BLaER1 treated with 17β-estradiol and CSF1 and Interleukin-3, amounts not matched to agents 10 nM and 100 nM (cell line): ENCODE measurements at regions not wholly inside any gene's neighbourhood (a gene's known extent, or its start where the extent isn't known, plus 50 kb on each side); places are given as distances from the start of the nearest gene placed in this dataset.
"Not testable (repeated sequence)": the region's sequence is repeated elsewhere in the genome, so short reads cannot be mapped to it uniquely, and the experiment has no call there.

Experiments
- H3K27ac ChIP-seq, 11 experiments: shearing (Covaris generic); formaldehyde crosslinking; 2 replicates each; pipeline ENCODE4 v1.8.1; 2022
- H3K27me3 ChIP-seq, 11 experiments: shearing (Covaris generic); formaldehyde crosslinking; 2 replicates each; pipeline ENCODE4 v1.8.1; 2022
- H3K36me3 ChIP-seq, 11 experiments: shearing (Covaris generic); formaldehyde crosslinking; 2 replicates each; pipeline ENCODE4 v1.8.1; 2022
- H3K4me1 ChIP-seq, 10 experiments: shearing (Covaris generic); formaldehyde crosslinking; 2 replicates each; pipeline ENCODE4 v1.8.1; 2022
- H3K4me2 ChIP-seq, 11 experiments: shearing (Covaris generic); formaldehyde crosslinking; 2 replicates each; pipeline ENCODE4 v1.8.1; 2022
- H3K4me3 ChIP-seq, 10 experiments: shearing (Covaris generic); formaldehyde crosslinking; 2 replicates each; pipeline ENCODE4 v1.8.1; 2022
- H3K9ac ChIP-seq, 11 experiments: shearing (Covaris generic); formaldehyde crosslinking; 2 replicates each; pipeline ENCODE4 v1.8.1; 2022
- H3K9me3 ChIP-seq, 11 experiments: shearing (Covaris generic); formaldehyde crosslinking; replicated peaks in 1 of 11; 2 replicates each; pipeline ENCODE4 v1.8.1; 2022
- H4K20me1 ChIP-seq, 11 experiments: shearing (Covaris generic); formaldehyde crosslinking; 2 replicates each; pipeline ENCODE4 v1.8.1; 2022
- Cebpa-rat ChIP-seq, 11 experiments: shearing (Covaris generic); IDR thresholded peaks; 2 replicates each; pipeline ENCODE4 v1.8.1; 2022

GRCh38 chr18:78423811-78424210, 555.8 kb upstream of the SALL3 start:
- TF ChIP-seq Cebpa-rat (IDR thresholded peaks at IDR 0.05): no peak
- Histone ChIP-seq H3K4me2 (no peak overlapping the region), H4K20me1 (0 out of 22 replicates have a peak, but pooled peaks cover 0 to 5% (median 0%) of the 10 kb centered on the region in 11 experiments), H3K27me3 (no peaks in the 10 kb centered on the region), H3K36me3 (no peaks in the 10 kb centered on the region), H3K4me3 (no peak overlapping the region), H3K4me1 (no peaks in the 10 kb centered on the region), H3K9me3 (no peaks in the 10 kb centered on the region), H3K27ac (no peak overlapping the region), H3K9ac (no peak overlapping the region)

- H4K20me1 ChIP-seq: 0 out of 22 replicates have a peak, but pooled peaks cover 0 to 5% (median 0%) of the 10 kb centered on the region in 11 experiments
- no peaks in the 10 kb centered on the region for H3K27me3 ChIP-seq
- H3K9ac ChIP-seq: no peak overlapping the region
- no peak for TF ChIP-seq Cebpa-rat (IDR thresholded peaks at IDR 0.05)
- H3K4me2 ChIP-seq: no peak overlapping the region
- no peaks in the 10 kb centered on the region for H3K36me3 ChIP-seq
- no peak overlapping the region for H3K4me3 ChIP-seq
- no peak overlapping the region for H3K27ac ChIP-seq
- H3K4me1 ChIP-seq: no peaks in the 10 kb centered on the region
- H3K9me3 ChIP-seq: no peaks in the 10 kb centered on the region; a peak in 2 of 22 replicates
Observed at GRCh38 chr18:78424403-78425018, 555.1 kb upstream of the SALL3 start.

- no peak overlapping the region for H3K27ac ChIP-seq
- H3K4me3 ChIP-seq: no peak overlapping the region
- no peaks in the 10 kb centered on the region for H3K4me1 ChIP-seq
- H3K36me3 ChIP-seq: no peaks in the 10 kb centered on the region
- H3K4me2 ChIP-seq: no peak overlapping the region
- H4K20me1 ChIP-seq: 0 out of 22 replicates have a peak, but pooled peaks cover 0 to 5% (median 0%) of the 10 kb centered on the region in 11 experiments
- no peaks in the 10 kb centered on the region; a peak in 2 of 22 replicates for H3K9me3 ChIP-seq
- no peak for TF ChIP-seq Cebpa-rat (IDR thresholded peaks at IDR 0.05)
- no peak overlapping the region for H3K9ac ChIP-seq
- no peaks in the 10 kb centered on the region for H3K27me3 ChIP-seq
Observed at GRCh38 chr18:78425019-78425412, 554.6 kb upstream of the SALL3 start.

- H3K27ac ChIP-seq: no peak overlapping the region
- no peak overlapping the region for H3K4me3 ChIP-seq
- no peaks in the 10 kb centered on the region; a peak in 3 of 22 replicates for H3K9me3 ChIP-seq
- no peak overlapping the region for H3K9ac ChIP-seq
- no peaks in the 10 kb centered on the region for H4K20me1 ChIP-seq
- H3K4me2 ChIP-seq: no peak overlapping the region
- no peaks in the 10 kb centered on the region for H3K4me1 ChIP-seq
- no peak for TF ChIP-seq Cebpa-rat (IDR thresholded peaks at IDR 0.05)
- H3K36me3 ChIP-seq: no peaks in the 10 kb centered on the region
- H3K27me3 ChIP-seq: no peaks in the 10 kb centered on the region
Observed at GRCh38 chr18:78427081-78427480, 552.5 kb upstream of the SALL3 start.

- no peaks in the 10 kb centered on the region for H4K20me1 ChIP-seq
- no peak for TF ChIP-seq Cebpa-rat (IDR thresholded peaks at IDR 0.05)
- H3K4me2 ChIP-seq: no peak overlapping the region
- no peaks in the 10 kb centered on the region; a peak in 3 of 22 replicates for H3K9me3 ChIP-seq
- H3K4me3 ChIP-seq: no peak overlapping the region
- no peaks in the 10 kb centered on the region for H3K36me3 ChIP-seq
- H3K4me1 ChIP-seq: no peaks in the 10 kb centered on the region
- no peaks in the 10 kb centered on the region for H3K27me3 ChIP-seq
- no peak overlapping the region for H3K27ac ChIP-seq
- H3K9ac ChIP-seq: no peak overlapping the region
Observed at GRCh38 chr18:78429127-78430108, 550.2 kb upstream of the SALL3 start.

- Histone ChIP-seq H3K9me3 (no peaks in the 10 kb centered on the region; a peak in 3 of 22 replicates), H3K9ac (no peak overlapping the region), H3K27ac (no peak overlapping the region), H3K36me3 (no peaks in the 10 kb centered on the region), H3K4me3 (no peak overlapping the region), H4K20me1 (no peaks in the 10 kb centered on the region), H3K4me2 (no peak overlapping the region), H3K27me3 (no peaks in the 10 kb centered on the region), H3K4me1 (no peaks in the 10 kb centered on the region)
- TF ChIP-seq Cebpa-rat (IDR thresholded peaks at IDR 0.05): no peak
Observed at GRCh38 chr18:78430131-78430758, 549.4 kb upstream of the SALL3 start.

- H3K27ac ChIP-seq: no peak overlapping the region
- H3K9me3 ChIP-seq: no peaks in the 10 kb centered on the region; a peak in 3 of 22 replicates
- TF ChIP-seq Cebpa-rat (IDR thresholded peaks at IDR 0.05): no peak
- no peaks in the 10 kb centered on the region for H3K4me1 ChIP-seq
- H3K9ac ChIP-seq: no peak overlapping the region
- H3K36me3 ChIP-seq: no peaks in the 10 kb centered on the region
- no peak overlapping the region for H3K4me3 ChIP-seq
- H3K4me2 ChIP-seq: no peak overlapping the region
- no peaks in the 10 kb centered on the region for H4K20me1 ChIP-seq
- H3K27me3 ChIP-seq: no peaks in the 10 kb centered on the region
Observed at GRCh38 chr18:78431606-78432005, 548.0 kb upstream of the SALL3 start.

- Histone ChIP-seq H3K27me3 (no peaks in the 10 kb centered on the region), H3K36me3 (no peaks in the 10 kb centered on the region), H3K4me2 (no peak overlapping the region), H3K9ac (no peak overlapping the region), H4K20me1 (no peaks in the 10 kb centered on the region), H3K4me1 (no peaks in the 10 kb centered on the region), H3K4me3 (no peak overlapping the region), H3K27ac (no peak overlapping the region), H3K9me3 (no peaks in the 10 kb centered on the region; a peak in 3 of 22 replicates)
- no peak for TF ChIP-seq Cebpa-rat (IDR thresholded peaks at IDR 0.05)
Observed at GRCh38 chr18:78433562-78433961, 546.1 kb upstream of the SALL3 start.

- TF ChIP-seq Cebpa-rat (IDR thresholded peaks at IDR 0.05): no peak
- no peak overlapping the region for H3K27ac ChIP-seq
- H3K9me3 ChIP-seq: no peaks in the 10 kb centered on the region; a peak in 1 of 22 replicates
- no peak overlapping the region for H3K4me2 ChIP-seq
- H3K4me1 ChIP-seq: no peaks in the 10 kb centered on the region
- no peaks in the 10 kb centered on the region for H3K27me3 ChIP-seq
- H3K9ac ChIP-seq: no peak overlapping the region
- no peaks in the 10 kb centered on the region for H4K20me1 ChIP-seq
- no peaks in the 10 kb centered on the region for H3K36me3 ChIP-seq
- no peak overlapping the region for H3K4me3 ChIP-seq
Observed at GRCh38 chr18:78436110-78436509, 543.5 kb upstream of the SALL3 start.

- not testable (repeated sequence) for H3K27me3 ChIP-seq, H3K36me3 ChIP-seq, H3K9me3 ChIP-seq, H3K4me3 ChIP-seq, H3K9ac ChIP-seq, H3K4me1 ChIP-seq, H3K4me2 ChIP-seq, H4K20me1 ChIP-seq, H3K27ac ChIP-seq
Observed at GRCh38 chr18:78438235-78438634, 541.4 kb upstream of the SALL3 start.
